Common myeloid progenitor, CD34-positive (primary cell): ENCODE measurements at regions not wholly inside any gene's neighbourhood (a gene's known extent, or its start where the extent isn't known, plus 50 kb on each side); places are given as distances from the start of the nearest gene placed in this dataset.

Experiments
- CTCF ChIA-PET: fragments of 350-600 bp; sonication (Branson Sonifier 250); formaldehyde crosslinking; loops from one replicate; lab custom pipeline; 2021; ENCODE audit warnings: antibody characterized with exemption; lab: Charles Lee
- POLR2A ChIA-PET: fragments of 350-600 bp; sonication (Branson Sonifier 250); formaldehyde crosslinking; loops from one replicate; lab custom pipeline; 2021; ENCODE audit warnings: antibody characterized with exemption; lab: Charles Lee
- DNase-seq, 3 donors: peaks; one replicate each; pipeline versions ENCODE4 v3.0.0 to v3.0.0-alpha.2; 2013
- H3K27ac ChIP-seq, 2 experiments: 1 replicate in 1 of 2; 2 replicates in 1 of 2; pipeline ENCODE4 v1.7.0; 2013; ENCODE audit warnings: inconsistent platforms in 2 of 2, low read length in 2 of 2, mild to moderate bottlenecking in 2 of 2, low read depth in 1 of 2, moderate library complexity in 1 of 2; ENCODE audit not compliant: severe bottlenecking in 2 of 2, insufficient read depth in 1 of 2, poor library complexity in 1 of 2
- H3K27me3 ChIP-seq, 5 experiments: replicated peaks in 2 of 5; 1 replicate in 3 of 5; 2 replicates in 2 of 5; pipeline versions ENCODE4 v1.6.1 to v1.7.0; 2013; ENCODE audit warnings: low read length in 4 of 5, mild to moderate bottlenecking in 2 of 5, moderate library complexity in 2 of 5, inconsistent platforms in 1 of 5; ENCODE audit not compliant: insufficient read depth in 5 of 5, control insufficient read depth in 4 of 5
- H3K36me3 ChIP-seq, 4 experiments: 1 replicate in 2 of 4; 2 replicates in 2 of 4; pipeline versions ENCODE4 v1.6.1 to v1.7.0; 2013; ENCODE audit warnings: low read length in 3 of 4, control low read depth in 1 of 4, mild to moderate bottlenecking in 1 of 4; ENCODE audit not compliant: control insufficient read depth in 4 of 4, insufficient read depth in 4 of 4
- H3K4me1 ChIP-seq, 4 experiments: 1 replicate in 3 of 4; 2 replicates in 1 of 4; pipeline versions ENCODE4 v1.6.1 to v1.7.1; 2013; ENCODE audit warnings: low read length in 3 of 4, mild to moderate bottlenecking in 3 of 4, control low read depth in 1 of 4, inconsistent platforms in 1 of 4, moderate library complexity in 1 of 4; ENCODE audit not compliant: control insufficient read depth in 4 of 4, insufficient read depth in 4 of 4; ENCODE audit errors: control extremely low read depth in 1 of 4
- H3K4me3 ChIP-seq, 7 experiments: 1 replicate in 4 of 7; 2 replicates in 3 of 7; pipeline versions ENCODE4 v1.5.1 to v1.7.0; 2013; ENCODE audit warnings: mild to moderate bottlenecking in 7 of 7, low read length in 6 of 7, moderate library complexity in 6 of 7, inconsistent platforms in 2 of 7, low read depth in 2 of 7, control low read depth in 1 of 7; ENCODE audit not compliant: insufficient read depth in 4 of 7, control insufficient read depth in 1 of 7; ENCODE audit errors: extremely low read depth in 1 of 7
- H3K9me3 ChIP-seq, 5 experiments: 1 replicate in 4 of 5; 2 replicates in 1 of 5; pipeline versions ENCODE4 v1.6.1 to v1.7.1; 2013; ENCODE audit warnings: low read length in 4 of 5, mild to moderate bottlenecking in 2 of 5, inconsistent platforms in 1 of 5, low read depth in 1 of 5, moderate library complexity in 1 of 5; ENCODE audit not compliant: control insufficient read depth in 4 of 5, insufficient read depth in 2 of 5; ENCODE audit errors: control extremely low read depth in 1 of 5
- WGBS: methylation state at CpG from one replicate; pipeline ENCODE4 v1.1.5; 2013; ENCODE audit not compliant: insufficient coverage; 5-methylcytosine and 5-hydroxymethylcytosine counted together

- CTCF ChIA-PET = no interaction called here
These were observed 193.8 kb downstream of the CMPK2 start for GRCh38 chr2:6671913-6672312.

DNA sequence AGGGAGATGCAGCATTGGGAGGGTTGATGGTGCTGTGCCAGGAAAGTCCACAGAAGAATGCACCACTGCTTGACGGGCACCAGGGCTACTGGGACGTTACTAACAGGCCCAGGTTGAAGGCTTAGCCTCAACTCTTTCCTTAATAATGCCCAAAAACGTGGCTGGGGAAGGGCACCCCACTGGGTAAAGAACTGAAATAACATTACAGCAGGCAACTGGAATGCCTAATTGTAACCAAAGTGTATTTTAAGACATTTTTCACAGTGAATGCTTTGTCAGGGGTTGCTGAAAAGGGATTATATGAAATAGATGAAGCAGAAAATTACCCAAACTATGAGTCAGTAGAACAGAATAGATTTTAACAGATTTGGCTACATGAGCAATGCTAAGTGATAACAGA, 191.3 kb downstream of the CMPK2 start:
- no peaks in the 10 kb centered on the region for H3K4me1 ChIP-seq
- no peak overlapping the region for H3K27ac ChIP-seq
- POLR2A ChIA-PET = no interaction called here
- WGBS = 72% methylated on average over 3 of the region's 3 CpGs
- no peak overlapping the region for H3K4me3 ChIP-seq
- DNase-seq = no peak
- H3K9me3 ChIP-seq = no peaks in the 10 kb centered on the region
- CTCF ChIA-PET = no interaction called here
- no peaks in the 10 kb centered on the region for H3K36me3 ChIP-seq
- H3K27me3 ChIP-seq = peaks cover 0 to 2% (median 0%) of the 10 kb centered on the region in 5 experiments

More at GRCh38 chr2:6671913-6672312, 193.8 kb downstream of the CMPK2 start:
- POLR2A ChIA-PET = no interaction called here
- Histone ChIP-seq H3K4me1 (no peaks in the 10 kb centered on the region), H3K36me3 (no peaks in the 10 kb centered on the region), H3K9me3 (no peaks in the 10 kb centered on the region), H3K27ac (no peak overlapping the region), H3K27me3 (peaks cover 0 to 2% (median 0%) of the 10 kb centered on the region in 5 experiments), H3K4me3 (no peak overlapping the region)
- WGBS = no CpG with 5 or more reads among the region's 1 CpG
- DNase-seq = no peak

GRCh38 chr2:6675791-6676190, 189.9 kb downstream of the CMPK2 start:
- H3K9me3 ChIP-seq = no peaks in the 10 kb centered on the region
- H3K4me1 ChIP-seq = no peaks in the 10 kb centered on the region
- DNase-seq = no peak
- CTCF ChIA-PET = no interaction called here
- WGBS = 100% methylated on average over 4 of the region's 5 CpGs
- no peak overlapping the region for H3K27ac ChIP-seq
- H3K27me3 ChIP-seq = peaks cover 0 to 2% (median 0%) of the 10 kb centered on the region in 5 experiments
- H3K36me3 ChIP-seq = no peaks in the 10 kb centered on the region
- POLR2A ChIA-PET = no interaction called here
- no peak overlapping the region for H3K4me3 ChIP-seq

- CTCF ChIA-PET = no interaction called here
- H3K4me1 ChIP-seq = no peaks in the 10 kb centered on the region
- POLR2A ChIA-PET = no interaction called here
- H3K9me3 ChIP-seq = no peaks in the 10 kb centered on the region
- WGBS = 80% methylated on average over 1 of the region's 1 CpG
- DNase-seq = no peak
- H3K36me3 ChIP-seq = no peaks in the 10 kb centered on the region
- peaks cover 0 to 2% (median 0%) of the 10 kb centered on the region in 5 experiments for H3K27me3 ChIP-seq
- H3K27ac ChIP-seq = no peak overlapping the region
- H3K4me3 ChIP-seq = no peak overlapping the region
These were observed 189.5 kb downstream of the CMPK2 start for GRCh38 chr2:6676241-6676640.

- H3K4me3 ChIP-seq = no peak overlapping the region
- ChIA-PET CTCF (no interaction called here), POLR2A (no interaction called here)
- peaks cover 0 to 2% (median 0%) of the 10 kb centered on the region in 5 experiments for H3K27me3 ChIP-seq
- H3K9me3 ChIP-seq = no peaks in the 10 kb centered on the region
- H3K4me1 ChIP-seq = no peaks in the 10 kb centered on the region
- H3K36me3 ChIP-seq = no peaks in the 10 kb centered on the region
- no peak overlapping the region for H3K27ac ChIP-seq
- no peak for DNase-seq
These were observed 188.9 kb downstream of the CMPK2 start for GRCh38 chr2:6676776-6677175.

DNA sequence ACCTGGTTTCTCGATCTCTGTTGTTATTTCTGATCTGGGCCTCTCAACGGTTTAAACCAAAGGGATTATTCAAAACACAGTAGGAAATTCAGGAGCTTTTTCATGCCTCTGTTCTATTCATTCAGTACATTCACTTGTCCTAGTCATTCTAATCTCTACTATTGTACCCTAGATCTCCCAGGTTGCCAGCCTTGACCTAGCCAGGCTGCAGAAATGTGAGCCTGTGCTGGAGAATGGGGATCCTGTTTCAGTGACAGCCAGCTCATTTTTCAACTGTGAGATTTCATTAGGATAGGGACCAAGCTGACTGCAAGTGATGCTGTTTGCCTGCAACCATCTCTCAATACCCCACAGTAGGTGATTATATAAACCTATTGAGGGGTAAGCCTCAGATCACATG, 186.2 kb downstream of the CMPK2 start:
- ChIA-PET CTCF (no interaction called here), POLR2A (no interaction called here)
- Histone ChIP-seq H3K4me3 (no peak overlapping the region), H3K27me3 (peaks cover 0 to 2% (median 0%) of the 10 kb centered on the region in 5 experiments), H3K36me3 (no peaks in the 10 kb centered on the region), H3K9me3 (no peaks in the 10 kb centered on the region), H3K4me1 (no peaks in the 10 kb centered on the region), H3K27ac (no peak overlapping the region)
- no peak for DNase-seq
- 45% methylated on average over 2 of the region's 2 CpGs for WGBS

GRCh38 chr2:6683516-6683915, 182.2 kb downstream of the CMPK2 start:
- ChIA-PET CTCF (no interaction called here), POLR2A (no interaction called here)
- no peak for DNase-seq
- Histone ChIP-seq H3K27ac (no peak overlapping the region), H3K36me3 (no peaks in the 10 kb centered on the region), H3K27me3 (no peaks in the 10 kb centered on the region), H3K4me1 (no peaks in the 10 kb centered on the region), H3K4me3 (no peak overlapping the region), H3K9me3 (peaks cover 0 to 9% (median 0%) of the 10 kb centered on the region in 5 experiments)
- 100% methylated on average over 1 of the region's 3 CpGs for WGBS
